Smooth muscle cell (in vitro differentiated cells): ENCODE measurements at regions not wholly inside any gene's neighbourhood (a gene's known extent, or its start where the extent isn't known, plus 50 kb on each side); places are given as distances from the start of the nearest gene placed in this dataset.

Experiments used
- DNase-seq: peaks from one replicate; lab custom pipeline; 2025; ENCODE audit not compliant: unreplicated experiment; lab: John Stamatoyannopoulos, UW
- H2AFZ ChIP-seq: fragments of 200-600 bp; sonication (generic); 2 replicates; pipeline ENCODE4 v1.6.0; 2016; ENCODE audit warnings: antibody characterized with exemption, low read depth, mild to moderate bottlenecking
- H3F3A ChIP-seq: fragments of 200-600 bp; sonication (generic); 2 replicates; pipeline ENCODE4 v1.6.0; 2017; ENCODE audit warnings: antibody characterized with exemption, low read depth
- H3K27ac ChIP-seq: fragments of 200-600 bp; sonication (generic); 2 replicates; pipeline ENCODE4 v1.5.1; 2016; ENCODE audit warnings: low read depth, mild to moderate bottlenecking
- H3K27me3 ChIP-seq: fragments of 200-600 bp; sonication (generic); 2 replicates; pipeline ENCODE4 v1.6.1; 2016; ENCODE audit warnings: low read depth, mild to moderate bottlenecking
- H3K36me3 ChIP-seq: fragments of 200-600 bp; sonication (generic); 2 replicates; pipeline ENCODE4 v1.5.1; 2016; ENCODE audit warnings: low read depth
- H3K4me1 ChIP-seq: fragments of 200-600 bp; sonication (generic); 2 replicates; pipeline ENCODE4 v1.5.1; 2016; ENCODE audit warnings: low read depth
- H3K4me2 ChIP-seq: fragments of 200-600 bp; sonication (generic); 2 replicates; pipeline ENCODE4 v1.6.0; 2016; ENCODE audit warnings: mild to moderate bottlenecking
- H3K4me3 ChIP-seq: fragments of 200-600 bp; sonication (generic); 2 replicates; pipeline ENCODE4 v1.5.1; 2016; ENCODE audit warnings: mild to moderate bottlenecking
- H3K79me2 ChIP-seq: fragments of 200-600 bp; sonication (generic); 2 replicates; pipeline ENCODE4 v1.6.0; 2016; ENCODE audit warnings: low read depth, mild to moderate bottlenecking
- H3K9ac ChIP-seq: fragments of 200-600 bp; sonication (generic); 2 replicates; pipeline ENCODE4 v1.6.0; 2016; ENCODE audit warnings: low read depth
- H3K9me3 ChIP-seq: fragments of 200-600 bp; sonication (generic); replicated peaks from 2 replicates; pipeline ENCODE4 v1.5.1; 2016; ENCODE audit warnings: low read depth
- H4K20me1 ChIP-seq: fragments of 200-600 bp; sonication (generic); 2 replicates; pipeline ENCODE4 v1.6.0; 2016; ENCODE audit warnings: low read depth
- CTCF ChIP-seq: fragments of 200-600 bp; sonication (generic); IDR thresholded peaks from 2 replicates; pipeline ENCODE4 v1.5.1; 2017; ENCODE audit warnings: borderline replicate concordance, mild to moderate bottlenecking, antibody characterized with exemption; ENCODE audit not compliant: insufficient read depth, poor library complexity, severe bottlenecking
- WGBS: methylation state at CpG from one replicate; pipeline ENCODE4 v1.1.7; 2016; ENCODE audit warnings: low lambda C conversion rate; 5-methylcytosine and 5-hydroxymethylcytosine counted together

GRCh38 chr4:63708661-63709060 is 700.6 kb downstream of the TECRL start:
- H3K27ac ChIP-seq = no peak overlapping the region
- no peaks in the 10 kb centered on the region for H3K9me3 ChIP-seq
- H3K79me2 ChIP-seq = no peaks in the 10 kb centered on the region
- H2AFZ ChIP-seq = no peak overlapping the region
- H3K27me3 ChIP-seq = no peaks in the 10 kb centered on the region
- H3K4me3 ChIP-seq = no peak overlapping the region
- H4K20me1 ChIP-seq = no peaks in the 10 kb centered on the region
- H3F3A ChIP-seq = no peaks in the 10 kb centered on the region
- no peak for TF ChIP-seq CTCF
- H3K9ac ChIP-seq = no peak overlapping the region
- 94% methylated on average over 2 of the region's 2 CpGs for WGBS
- H3K4me2 ChIP-seq = no peak overlapping the region
- H3K36me3 ChIP-seq = no peaks in the 10 kb centered on the region
- DNase-seq = no peak
- H3K4me1 ChIP-seq = no peaks in the 10 kb centered on the region

GRCh38 chr4:63700569-63700968 is 708.7 kb downstream of the TECRL start:
- H3K36me3 ChIP-seq = no peaks in the 10 kb centered on the region
- DNase-seq = no peak
- H3K9me3 ChIP-seq = no peaks in the 10 kb centered on the region
- no peak for TF ChIP-seq CTCF
- no peaks in the 10 kb centered on the region for H3K79me2 ChIP-seq
- 92% methylated on average over 6 of the region's 6 CpGs for WGBS
- no peak overlapping the region for H3K4me3 ChIP-seq
- no peaks in the 10 kb centered on the region for H3K4me1 ChIP-seq
- H3K4me2 ChIP-seq = no peak overlapping the region
- H2AFZ ChIP-seq = no peak overlapping the region
- H3K27me3 ChIP-seq = no peaks in the 10 kb centered on the region
- no peaks in the 10 kb centered on the region for H4K20me1 ChIP-seq
- no peak overlapping the region for H3K27ac ChIP-seq
- no peaks in the 10 kb centered on the region for H3F3A ChIP-seq
- H3K9ac ChIP-seq = no peak overlapping the region

GRCh38 chr4:63693321-63693720 is 715.9 kb downstream of the TECRL start:
- H3K4me3 ChIP-seq = no peak overlapping the region
- H3F3A ChIP-seq = no peaks in the 10 kb centered on the region
- H3K9ac ChIP-seq = no peak overlapping the region
- H3K27ac ChIP-seq = no peak overlapping the region
- no peaks in the 10 kb centered on the region for H3K27me3 ChIP-seq
- H3K4me2 ChIP-seq = no peak overlapping the region
- no peak for TF ChIP-seq CTCF
- no peak for DNase-seq
- no peaks in the 10 kb centered on the region for H4K20me1 ChIP-seq
- H3K36me3 ChIP-seq = no peaks in the 10 kb centered on the region
- no peak overlapping the region for H2AFZ ChIP-seq
- 92% methylated on average over 2 of the region's 2 CpGs for WGBS
- H3K79me2 ChIP-seq = no peaks in the 10 kb centered on the region
- H3K9me3 ChIP-seq = no peaks in the 10 kb centered on the region
- H3K4me1 ChIP-seq = no peaks in the 10 kb centered on the region

GRCh38 chr4:63678358-63678931 is 730.8 kb downstream of the TECRL start:
- TF ChIP-seq CTCF = no peak
- Histone ChIP-seq H3K4me3 (no peak overlapping the region), H3K4me2 (no peak overlapping the region), H3K79me2 (no peaks in the 10 kb centered on the region), H2AFZ (no peak overlapping the region), H3K9ac (no peak overlapping the region), H3K9me3 (no peaks in the 10 kb centered on the region), H3K27ac (no peak overlapping the region), H3F3A (no peaks in the 10 kb centered on the region), H4K20me1 (no peaks in the 10 kb centered on the region), H3K4me1 (no peaks in the 10 kb centered on the region), H3K36me3 (no peaks in the 10 kb centered on the region), H3K27me3 (no peaks in the 10 kb centered on the region)
- DNase-seq = no peak
- 85% methylated on average over 3 of the region's 3 CpGs for WGBS
